ENCODE measurements at regions not wholly inside any gene's neighbourhood (a gene's known extent, or its start where the extent isn't known, plus 50 kb on each side); places are given as distances from the start of the nearest gene placed in this dataset.
A peak's percentile ranks its signal among the peaks of the same experiment; 100 is the strongest.

DNA sequence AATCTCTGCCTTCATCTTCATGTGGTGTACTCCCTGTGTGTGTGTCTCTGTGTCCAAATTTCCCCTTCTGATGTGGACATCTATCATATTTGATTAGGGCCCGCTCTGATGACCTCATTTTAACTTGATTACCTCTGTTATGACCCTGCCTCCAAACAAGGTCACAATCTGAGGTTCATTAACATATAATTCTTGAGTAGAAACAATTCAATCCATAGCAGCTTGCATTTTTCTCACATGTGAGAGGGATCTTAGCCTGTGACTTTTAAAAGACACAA is 130.9 kb upstream of the RAB4A start:
- Histone ChIP-seq H3K4me1 (ENCODE audit: insufficient read depth, low read length) (peaks cover 40% of the 10 kb centered on the region), H3K27ac (ENCODE audit: extremely low read length, insufficient read depth, low read length) (no peak overlapping the region), H4K20me1 (ENCODE audit: insufficient read depth, low read length) (no peaks in the 10 kb centered on the region), H3K9me3 (ENCODE audit: low read length) (peaks cover 8% of the 10 kb centered on the region), H3K9ac (ENCODE audit: insufficient read depth, low read depth, low read length) (no peak overlapping the region), H3K4me2 (ENCODE audit: low read depth, low read length) (no peak overlapping the region), H3K27me3 (ENCODE audit: control insufficient read depth in 1 of 2, insufficient read depth in 2 of 2, low read length in 2 of 2) (no peaks in the 10 kb centered on the region), H3K79me2 (ENCODE audit: insufficient read depth, low read length) (no peaks in the 10 kb centered on the region), H3K4me3 (replicated peaks in 1 of 3; ENCODE audit: insufficient read depth in 1 of 3, low read depth in 2 of 3, low read length in 3 of 3) (no peak overlapping the region), H2AFZ (ENCODE audit: low read length) (no peak overlapping the region), H3K36me3 (replicated peaks in 1 of 2; ENCODE audit: control insufficient read depth in 1 of 2, insufficient read depth in 2 of 2, low read length in 2 of 2) (no peaks in the 10 kb centered on the region)
- ATAC-seq (no peak), FAIRE-seq (no peak), DNase-seq (ENCODE audit: low spot score) (no peak)
- ChIA-PET CTCF (ENCODE audit: low intra/inter-chr PET ratio, low total read pairs) (no interaction called here), POLR2A (interaction anchor here (1.4 to 4.2 kb wide), 2 partner anchors 8 to 9 kb away, joined by 4 to 18 read pairs; no protein-coding TSS in a partner anchor)
- in situ Hi-C loops (cut with HindIII; ENCODE audit: extremely low pct_ligation_motif_present, low pct_unique_long_range_greater_than_20kb): no loop called here
- BruUV-seq (replicated peaks): no TSS peak
- peak; percentile 59; the same call in 1 of the 2 replicates for TF ChIP-seq ATF7 (IDR thresholded peaks at IDR 0.05)
- TF ChIP-seq ATF7 (CRISPR knock-in tag; IDR thresholded peaks at IDR 0.05): no peak
- no peak for TF ChIP-seq EHMT2 (IDR thresholded peaks at IDR 0.05; ENCODE audit: borderline replicate concordance, low read depth, low read length)
- intact Hi-C loops (cut with micrococcal nuclease; ENCODE audit: unreplicated experiment): no loop called here
- WGBS (ENCODE audit: low lambda C conversion rate): 100% methylated on average over 1 of the region's 1 CpG

DNA sequence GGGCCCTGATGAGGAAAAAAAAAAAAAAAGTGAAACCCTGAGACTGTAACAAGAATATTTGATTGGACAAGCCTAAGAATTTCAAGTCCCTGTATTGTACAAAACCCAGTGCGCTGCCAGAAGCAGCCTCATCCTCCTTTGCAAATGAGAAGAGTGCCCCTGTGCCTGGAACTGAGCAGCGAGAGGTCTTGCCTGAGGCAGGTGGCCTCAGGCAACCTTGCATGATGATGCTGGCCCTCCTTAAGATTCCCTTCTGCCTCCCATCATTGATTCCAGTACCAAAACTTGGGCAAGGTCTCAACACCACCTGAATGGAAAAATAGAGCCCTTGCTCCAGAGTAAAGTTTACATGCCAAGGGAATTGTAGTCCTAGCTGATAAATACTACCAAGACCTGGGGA is 129.6 kb upstream of the RAB4A start:
- intact Hi-C loops (cut with micrococcal nuclease; ENCODE audit: unreplicated experiment): no loop called here
- ChIA-PET POLR2A (interaction anchor here (4.2 kb wide), 1 partner anchor 11 kb away, joined by 18 read pairs; no protein-coding TSS in a partner anchor), CTCF (ENCODE audit: low intra/inter-chr PET ratio, low total read pairs) (interaction anchor here (0.6 kb wide), 1 partner anchor 86 kb away, joined by 3 read pairs; no protein-coding TSS in a partner anchor)
- WGBS (ENCODE audit: low lambda C conversion rate): 100% methylated on average over 1 of the region's 2 CpGs
- Histone ChIP-seq H3K4me1 (ENCODE audit: insufficient read depth, low read length) (peaks cover 49% of the 10 kb centered on the region), H3K9ac (ENCODE audit: insufficient read depth, low read depth, low read length) (no peak overlapping the region), H3K4me2 (ENCODE audit: low read depth, low read length) (no peak overlapping the region), H3K27ac (ENCODE audit: extremely low read length, insufficient read depth, low read length) (no peak overlapping the region), H3K4me3 (replicated peaks in 1 of 3; ENCODE audit: insufficient read depth in 1 of 3, low read depth in 2 of 3, low read length in 3 of 3) (no peak overlapping the region), H3K27me3 (ENCODE audit: control insufficient read depth in 1 of 2, insufficient read depth in 2 of 2, low read length in 2 of 2) (no peaks in the 10 kb centered on the region), H4K20me1 (ENCODE audit: insufficient read depth, low read length) (no peaks in the 10 kb centered on the region), H2AFZ (ENCODE audit: low read length) (no peak overlapping the region), H3K36me3 (replicated peaks in 1 of 2; ENCODE audit: control insufficient read depth in 1 of 2, insufficient read depth in 2 of 2, low read length in 2 of 2) (no peaks in the 10 kb centered on the region), H3K79me2 (ENCODE audit: insufficient read depth, low read length) (no peaks in the 10 kb centered on the region), H3K9me3 (ENCODE audit: low read length) (no peaks in the 10 kb centered on the region)
- TF ChIP-seq BCL6 (CRISPR knock-in tag; IDR thresholded peaks at IDR 0.05) (no peak), ZNF550 (CRISPR knock-in tag; IDR thresholded peaks at IDR 0.05; ENCODE audit: borderline replicate concordance) (no peak), HMGA1 (CRISPR knock-in tag; conservative IDR thresholded peaks at IDR 0.05) (no peak), SUZ12 (IDR thresholded peaks at IDR 0.05; ENCODE audit: low read depth, low read length) (no peak)
- TF ChIP-seq, protein P1, sequence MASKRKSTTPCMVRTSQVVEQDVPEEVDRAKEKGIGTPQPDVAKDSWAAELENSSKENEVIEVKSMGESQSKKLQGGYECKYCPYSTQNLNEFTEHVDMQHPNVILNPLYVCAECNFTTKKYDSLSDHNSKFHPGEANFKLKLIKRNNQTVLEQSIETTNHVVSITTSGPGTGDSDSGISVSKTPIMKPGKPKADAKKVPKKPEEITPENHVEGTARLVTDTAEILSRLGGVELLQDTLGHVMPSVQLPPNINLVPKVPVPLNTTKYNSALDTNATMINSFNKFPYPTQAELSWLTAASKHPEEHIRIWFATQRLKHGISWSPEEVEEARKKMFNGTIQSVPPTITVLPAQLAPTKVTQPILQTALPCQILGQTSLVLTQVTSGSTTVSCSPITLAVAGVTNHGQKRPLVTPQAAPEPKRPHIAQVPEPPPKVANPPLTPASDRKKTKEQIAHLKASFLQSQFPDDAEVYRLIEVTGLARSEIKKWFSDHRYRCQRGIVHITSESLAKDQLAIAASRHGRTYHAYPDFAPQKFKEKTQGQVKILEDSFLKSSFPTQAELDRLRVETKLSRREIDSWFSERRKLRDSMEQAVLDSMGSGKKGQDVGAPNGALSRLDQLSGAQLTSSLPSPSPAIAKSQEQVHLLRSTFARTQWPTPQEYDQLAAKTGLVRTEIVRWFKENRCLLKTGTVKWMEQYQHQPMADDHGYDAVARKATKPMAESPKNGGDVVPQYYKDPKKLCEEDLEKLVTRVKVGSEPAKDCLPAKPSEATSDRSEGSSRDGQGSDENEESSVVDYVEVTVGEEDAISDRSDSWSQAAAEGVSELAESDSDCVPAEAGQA (IDR thresholded peaks at IDR 0.05; ENCODE audit: low read depth): no peak
- TF ChIP-seq, protein P1 (CRISPR knock-in tag; IDR thresholded peaks at IDR 0.05; ENCODE audit: borderline replicate concordance): no peak
- FAIRE-seq: no peak
- DNase-seq (ENCODE audit: low spot score): no peak
- in situ Hi-C loops (cut with HindIII; ENCODE audit: extremely low pct_ligation_motif_present, low pct_unique_long_range_greater_than_20kb): no loop called here
- no peak for ATAC-seq
- BruUV-seq (replicated peaks): no TSS peak

Measured in HepG2 (cell line).